GM12878 (cell line): ENCODE measurements at regions not wholly inside any gene's neighbourhood (a gene's known extent, or its start where the extent isn't known, plus 50 kb on each side); places are given as distances from the start of the nearest gene placed in this dataset.

ENCODE experiments used
- ATAC-seq: fragments of 200-7000 bp; cut with Tn5 transposase; 3 replicates; pipeline ENCODE4 v1.9.1; 2020; ENCODE audit warnings: mild to moderate bottlenecking, moderate library complexity
- BruUV-seq: library from RNA; stranded (reverse); fragments of 400-500 nt; replicated peaks from 2 replicates; lab custom pipeline; 2021; lab: Mats Ljungman, UMichigan
- CTCF ChIA-PET: fragments of 300-600 bp; sonication (Branson Sonifier 250); formaldehyde crosslinking; extraction: SDS; loops from one replicate; lab custom pipeline; 2021; ENCODE audit warnings: inconsistent platforms; lab: Yijun Ruan, JAX
- POLR2A ChIA-PET: fragments of 350-600 bp; formaldehyde crosslinking; extraction: SDS; loops from one replicate; lab custom pipeline; 2021; ENCODE audit warnings: inconsistent platforms; lab: Charles Lee
- RAD21 ChIA-PET: fragments of 300-600 bp; sonication (Branson Sonifier 250); formaldehyde crosslinking; loops from one replicate; lab custom pipeline; 2023; ENCODE audit warnings: antibody characterized with exemption; ENCODE audit not compliant: unreplicated experiment; lab: Charles Lee
- SMC1A ChIA-PET: fragments of 300-600 bp; sonication (Branson Sonifier 250); formaldehyde crosslinking; loops from one replicate; lab custom pipeline; 2023; ENCODE audit not compliant: unreplicated experiment, uncharacterized antibody; lab: Charles Lee
- DNase-seq: peaks from one replicate; pipeline ENCODE4 v3.0.0-alpha.2; 2011; ENCODE audit warnings: low read depth, low spot score
- FAIRE-seq: peaks from 3 replicates; lab custom pipeline; 2011; peaks lifted over from hg19 to GRCh38; lab: Jason Lieb, UNC
- H2AFZ ChIP-seq: 2 replicates; pipeline ENCODE4 v1.6.0; 2011; ENCODE audit warnings: low read depth, low read length, control low read depth; ENCODE audit not compliant: control insufficient read depth
- H3K27ac ChIP-seq: 2 replicates; pipeline ENCODE4 v1.5.1; 2011; ENCODE audit warnings: control low read depth; ENCODE audit not compliant: control insufficient read depth, insufficient read depth
- H3K27me3 ChIP-seq, 2 experiments: replicated peaks in 1 of 2; 2 replicates each; pipeline versions ENCODE4 v1.6.0 to v1.6.1; 2011; ENCODE audit warnings: low read length in 1 of 2; ENCODE audit not compliant: control insufficient read depth in 2 of 2, insufficient read depth in 2 of 2
- H3K36me3 ChIP-seq, 2 experiments: 2 replicates each; pipeline ENCODE4 v1.5.1; 2011; ENCODE audit warnings: low read length in 1 of 2; ENCODE audit not compliant: control insufficient read depth in 2 of 2, insufficient read depth in 2 of 2
- H3K4me1 ChIP-seq: 2 replicates; pipeline ENCODE4 v1.6.1; 2011; ENCODE audit warnings: mild to moderate bottlenecking, low read length, moderate library complexity, mixed read lengths; ENCODE audit not compliant: control insufficient read depth, insufficient read depth
- H3K4me2 ChIP-seq: 2 replicates; pipeline ENCODE4 v1.6.0; 2011; ENCODE audit warnings: control low read depth; ENCODE audit not compliant: control insufficient read depth, insufficient read depth
- H3K4me3 ChIP-seq: fragments of 200-600 bp; sonication (generic); 2 replicates; pipeline ENCODE4 v1.5.1; 2016
- H3K79me2 ChIP-seq: 2 replicates; pipeline ENCODE4 v1.6.0; 2011; ENCODE audit warnings: low read length; ENCODE audit not compliant: control insufficient read depth, insufficient read depth
- H3K9ac ChIP-seq: 2 replicates; pipeline ENCODE4 v1.8.0; 2011; ENCODE audit warnings: low read length, control low read depth, mixed read lengths; ENCODE audit not compliant: control insufficient read depth, insufficient read depth
- H3K9me3 ChIP-seq: replicated peaks from 3 replicates; pipeline ENCODE4 v1.5.1; 2011; ENCODE audit warnings: mild to moderate bottlenecking, low read length; ENCODE audit not compliant: control insufficient read depth, insufficient read depth
- H4K20me1 ChIP-seq: 2 replicates; pipeline ENCODE4 v1.6.0; 2011; ENCODE audit not compliant: control insufficient read depth, insufficient read depth
- CBFB ChIP-seq: IDR thresholded peaks from 2 replicates; pipeline ENCODE4 v1.6.1; 2016; ENCODE audit warnings: antibody characterized with exemption, low read depth
- CBX5 ChIP-seq: sonication (generic); IDR thresholded peaks from 2 replicates; pipeline ENCODE4 v1.6.1; 2016; ENCODE audit warnings: low read depth, moderate library complexity, mild to moderate bottlenecking, inconsistent platforms
- CHD1 ChIP-seq: IDR thresholded peaks from 2 replicates; pipeline ENCODE4 v1.6.1; 2012; ENCODE audit warnings: low read depth, low read length, improper control_type of control experiment
- CHD2 ChIP-seq: IDR thresholded peaks from 2 replicates; pipeline ENCODE4 v1.6.1; 2011; ENCODE audit warnings: low read depth, low read length, improper control_type of control experiment, borderline replicate concordance
- EP300 ChIP-seq, 2 experiments: fragments of 150-350 bp in 1 of 2; IDR thresholded peaks; 2 replicates each; pipeline ENCODE4 v1.6.1; 2011 to 2012; ENCODE audit warnings: low read depth in 2 of 2, low read length in 2 of 2, borderline replicate concordance in 1 of 2, improper control_type of control experiment in 1 of 2, inconsistent platforms in 1 of 2; ENCODE audit not compliant: control insufficient read depth in 1 of 2
- LARP7 ChIP-seq: fragments of 450-650 bp; IDR thresholded peaks from 2 replicates; pipeline ENCODE4 v1.6.1; 2017; ENCODE audit warnings: mild to moderate bottlenecking
- MYC ChIP-seq: IDR thresholded peaks from 2 replicates; pipeline ENCODE4 v1.6.1; 2011; ENCODE audit warnings: mild to moderate bottlenecking, low read length, moderate library complexity, inconsistent platforms; ENCODE audit not compliant: insufficient read depth, insufficient replicate concordance, insufficient read length, severe bottlenecking
- NFIC ChIP-seq: IDR thresholded peaks from 2 replicates; pipeline ENCODE4 v1.6.1; 2012; ENCODE audit warnings: low read depth, mild to moderate bottlenecking, inconsistent platforms, low read length, moderate library complexity
- NFYA ChIP-seq: IDR thresholded peaks from 2 replicates; pipeline ENCODE4 v1.6.1; 2011; ENCODE audit warnings: low read depth, mild to moderate bottlenecking, low read length, improper control_type of control experiment, borderline replicate concordance
- NR2C2 ChIP-seq: IDR thresholded peaks from 2 replicates; pipeline ENCODE4 v1.6.1; 2011; ENCODE audit warnings: borderline replicate concordance, low read depth; ENCODE audit not compliant: control insufficient read depth, insufficient read length
- NR2F1 ChIP-seq: fragments of 450-650 bp; conservative IDR thresholded peaks from 2 replicates; pipeline ENCODE4 v1.6.1; 2017; ENCODE audit warnings: mild to moderate bottlenecking
- SMAD1 ChIP-seq: fragments of 450-650 bp; IDR thresholded peaks from 2 replicates; pipeline ENCODE4 v1.6.1; 2018; ENCODE audit warnings: mild to moderate bottlenecking, low read depth; ENCODE audit not compliant: partially characterized antibody
- TARDBP ChIP-seq: IDR thresholded peaks from 2 replicates; pipeline ENCODE4 v1.6.1; 2016; ENCODE audit warnings: borderline replicate concordance
- TCF3 ChIP-seq: IDR thresholded peaks from 2 replicates; pipeline ENCODE4 v1.6.1; 2012; ENCODE audit warnings: low read depth, mild to moderate bottlenecking, low read length, borderline replicate concordance; ENCODE audit not compliant: insufficient read depth
- YBX1 ChIP-seq: fragments of 450-650 bp; IDR thresholded peaks from 2 replicates; pipeline ENCODE4 v1.6.1; 2016; ENCODE audit warnings: antibody characterized with exemption
- in situ Hi-C: fragments of 300-500 bp; cut with MboI; formaldehyde crosslinking; loops from 9 replicates; pipeline ENCODE4 v1.14.3; 2018; ENCODE audit warnings: mixed read lengths
- intact Hi-C: fragments of 100-400 bp; cut with micrococcal nuclease; formaldehyde crosslinking; loops from one replicate; pipeline ENCODE4 v1.14.2; 2022; ENCODE audit not compliant: unreplicated experiment
- TF ChIP-seq, protein P1 (sequence below): fragments of 450-650 bp; IDR thresholded peaks from 2 replicates; pipeline ENCODE4 v1.6.1; 2018; ENCODE audit warnings: mild to moderate bottlenecking, low read depth, moderate library complexity; ENCODE audit not compliant: partially characterized antibody
- TF ChIP-seq, protein P2 (sequence below): fragments of 450-650 bp; formaldehyde crosslinking; IDR thresholded peaks from 2 replicates; pipeline ENCODE4 v1.5.0; 2022; ENCODE audit warnings: mild to moderate bottlenecking, missing genetic modification characterization
- TF ChIP-seq, protein P3 (sequence below): fragments of 450-650 bp; IDR thresholded peaks from 2 replicates; pipeline ENCODE4 v1.6.1; 2016; ENCODE audit warnings: mild to moderate bottlenecking

DNA sequence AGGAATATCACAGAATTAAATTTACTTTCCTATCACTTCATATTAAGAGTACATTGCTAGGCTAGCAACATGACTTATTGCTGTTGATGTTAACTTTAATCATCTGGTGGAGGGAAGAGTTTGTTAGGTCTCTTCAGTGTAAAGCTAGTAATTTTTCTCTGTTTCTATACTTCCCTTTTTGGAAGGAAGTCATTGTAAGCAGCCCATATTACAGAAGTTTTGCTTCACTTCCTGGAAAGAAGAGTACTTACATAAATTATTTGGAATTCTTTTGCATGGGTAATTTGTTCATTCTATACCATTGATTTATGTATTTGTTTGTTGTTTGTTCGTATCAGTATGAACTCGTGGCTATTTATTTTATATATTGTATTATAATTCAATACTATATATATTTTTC, 405.2 kb downstream of the RFPL4B start (continued):
- TF ChIP-seq, protein P1, sequence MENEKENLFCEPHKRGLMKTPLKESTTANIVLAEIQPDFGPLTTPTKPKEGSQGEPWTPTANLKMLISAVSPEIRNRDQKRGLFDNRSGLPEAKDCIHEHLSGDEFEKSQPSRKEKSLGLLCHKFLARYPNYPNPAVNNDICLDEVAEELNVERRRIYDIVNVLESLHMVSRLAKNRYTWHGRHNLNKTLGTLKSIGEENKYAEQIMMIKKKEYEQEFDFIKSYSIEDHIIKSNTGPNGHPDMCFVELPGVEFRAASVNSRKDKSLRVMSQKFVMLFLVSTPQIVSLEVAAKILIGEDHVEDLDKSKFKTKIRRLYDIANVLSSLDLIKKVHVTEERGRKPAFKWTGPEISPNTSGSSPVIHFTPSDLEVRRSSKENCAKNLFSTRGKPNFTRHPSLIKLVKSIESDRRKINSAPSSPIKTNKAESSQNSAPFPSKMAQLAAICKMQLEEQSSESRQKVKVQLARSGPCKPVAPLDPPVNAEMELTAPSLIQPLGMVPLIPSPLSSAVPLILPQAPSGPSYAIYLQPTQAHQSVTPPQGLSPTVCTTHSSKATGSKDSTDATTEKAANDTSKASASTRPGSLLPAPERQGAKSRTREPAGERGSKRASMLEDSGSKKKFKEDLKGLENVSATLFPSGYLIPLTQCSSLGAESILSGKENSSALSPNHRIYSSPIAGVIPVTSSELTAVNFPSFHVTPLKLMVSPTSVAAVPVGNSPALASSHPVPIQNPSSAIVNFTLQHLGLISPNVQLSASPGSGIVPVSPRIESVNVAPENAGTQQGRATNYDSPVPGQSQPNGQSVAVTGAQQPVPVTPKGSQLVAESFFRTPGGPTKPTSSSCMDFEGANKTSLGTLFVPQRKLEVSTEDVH: no peak
- no peak for TF ChIP-seq NFIC
- TF ChIP-seq CBFB: no peak
- TF ChIP-seq CBX5: no peak
- no peak for TF ChIP-seq EP300 (IDR thresholded peaks at IDR 0.05; ENCODE audit: borderline replicate concordance in 1 of 2, control insufficient read depth in 1 of 2, low read depth in 2 of 2, low read length in 2 of 2)
- no peak for TF ChIP-seq LARP7
- no peak for TF ChIP-seq NR2F1

DNA sequence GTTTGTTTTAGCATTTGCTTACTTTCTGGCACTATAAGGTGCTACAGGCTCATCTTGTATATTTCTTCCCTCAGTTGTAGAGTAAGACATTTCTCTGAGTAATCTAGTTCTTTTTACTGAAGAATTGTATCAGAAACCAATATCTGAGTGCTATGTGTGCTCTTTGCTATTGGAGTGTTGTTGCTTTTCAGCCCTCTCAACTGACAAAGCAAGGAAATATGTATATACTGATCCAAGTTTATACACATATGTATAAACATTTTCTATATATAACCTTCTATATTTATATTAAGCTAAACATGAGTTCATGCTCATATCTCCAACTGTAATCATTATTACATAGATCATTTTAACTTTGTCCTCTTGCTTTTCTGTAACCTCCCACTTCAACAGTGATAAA, 405.7 kb downstream of the RFPL4B start:
- SMC1A ChIA-PET: no interaction called here

More for the DNA sequence above, 405.7 kb downstream of the RFPL4B start:
- Histone ChIP-seq H3K79me2 (no peaks in the 10 kb centered on the region), H2AFZ (no peak overlapping the region), H3K4me3 (no peak overlapping the region), H3K9me3 (no peaks in the 10 kb centered on the region), H3K27me3 (no peaks in the 10 kb centered on the region)
- intact Hi-C loops: no loop called here
- POLR2A ChIA-PET: no interaction called here
- ATAC-seq: no peak
- TF ChIP-seq YBX1 (no peak), MYC (no peak), CHD2 (no peak), NR2C2 (no peak), TCF3 (no peak), NFYA (no peak), TARDBP (no peak), CHD1 (no peak), SMAD1 (no peak)
- TF ChIP-seq, protein P2, sequence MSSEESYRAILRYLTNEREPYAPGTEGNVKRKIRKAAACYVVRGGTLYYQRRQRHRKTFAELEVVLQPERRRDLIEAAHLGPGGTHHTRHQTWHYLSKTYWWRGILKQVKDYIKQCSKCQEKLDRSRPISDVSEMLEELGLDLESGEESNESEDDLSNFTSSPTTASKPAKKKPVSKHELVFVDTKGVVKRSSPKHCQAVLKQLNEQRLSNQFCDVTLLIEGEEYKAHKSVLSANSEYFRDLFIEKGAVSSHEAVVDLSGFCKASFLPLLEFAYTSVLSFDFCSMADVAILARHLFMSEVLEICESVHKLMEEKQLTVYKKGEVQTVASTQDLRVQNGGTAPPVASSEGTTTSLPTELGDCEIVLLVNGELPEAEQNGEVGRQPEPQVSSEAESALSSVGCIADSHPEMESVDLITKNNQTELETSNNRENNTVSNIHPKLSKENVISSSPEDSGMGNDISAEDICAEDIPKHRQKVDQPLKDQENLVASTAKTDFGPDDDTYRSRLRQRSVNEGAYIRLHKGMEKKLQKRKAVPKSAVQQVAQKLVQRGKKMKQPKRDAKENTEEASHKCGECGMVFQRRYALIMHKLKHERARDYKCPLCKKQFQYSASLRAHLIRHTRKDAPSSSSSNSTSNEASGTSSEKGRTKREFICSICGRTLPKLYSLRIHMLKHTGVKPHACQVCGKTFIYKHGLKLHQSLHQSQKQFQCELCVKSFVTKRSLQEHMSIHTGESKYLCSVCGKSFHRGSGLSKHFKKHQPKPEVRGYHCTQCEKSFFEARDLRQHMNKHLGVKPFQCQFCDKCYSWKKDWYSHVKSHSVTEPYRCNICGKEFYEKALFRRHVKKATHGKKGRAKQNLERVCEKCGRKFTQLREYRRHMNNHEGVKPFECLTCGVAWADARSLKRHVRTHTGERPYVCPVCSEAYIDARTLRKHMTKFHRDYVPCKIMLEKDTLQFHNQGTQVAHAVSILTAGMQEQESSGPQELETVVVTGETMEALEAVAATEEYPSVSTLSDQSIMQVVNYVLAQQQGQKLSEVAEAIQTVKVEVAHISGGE (CRISPR knock-in tag): no peak
- TF ChIP-seq, protein P3, sequence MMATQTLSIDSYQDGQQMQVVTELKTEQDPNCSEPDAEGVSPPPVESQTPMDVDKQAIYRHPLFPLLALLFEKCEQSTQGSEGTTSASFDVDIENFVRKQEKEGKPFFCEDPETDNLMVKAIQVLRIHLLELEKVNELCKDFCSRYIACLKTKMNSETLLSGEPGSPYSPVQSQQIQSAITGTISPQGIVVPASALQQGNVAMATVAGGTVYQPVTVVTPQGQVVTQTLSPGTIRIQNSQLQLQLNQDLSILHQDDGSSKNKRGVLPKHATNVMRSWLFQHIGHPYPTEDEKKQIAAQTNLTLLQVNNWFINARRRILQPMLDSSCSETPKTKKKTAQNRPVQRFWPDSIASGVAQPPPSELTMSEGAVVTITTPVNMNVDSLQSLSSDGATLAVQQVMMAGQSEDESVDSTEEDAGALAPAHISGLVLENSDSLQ: no peak
- TF ChIP-seq, all 136 proteins: peak for 0
- Histone ChIP-seq H4K20me1 (no peaks in the 10 kb centered on the region), H3K9ac (no peak overlapping the region), H3K36me3 (no peaks in the 10 kb centered on the region), H3K4me2 (no peak overlapping the region), H3K27ac (no peak overlapping the region), H3K4me1 (no peaks in the 10 kb centered on the region)
- ChIA-PET CTCF (interaction anchor here (1.1 to 2.0 kb wide), 2 partner anchors 554 to 1156 kb away, joined by 4 read pairs; no protein-coding TSS in a partner anchor), RAD21 (no interaction called here)
- no TSS peak for BruUV-seq
- in situ Hi-C loops: no loop called here
- DNase-seq (no peak), FAIRE-seq (no peak)
